OCI-LY3 (cell line): ENCODE measurements at regions not wholly inside any gene's neighbourhood (a gene's known extent, or its start where the extent isn't known, plus 50 kb on each side); places are given as distances from the start of the nearest gene placed in this dataset.

Experiments used
- EZH2phosphoT487 ChIP-seq: fragments of 200-600 bp; shearing (Covaris generic); IDR thresholded peaks from 2 replicates; pipeline ENCODE4 v1.6.1; 2018; ENCODE audit warnings: antibody characterized with exemption, mixed run types, low read depth
- TF ChIP-seq, protein P1 (sequence below): fragments of 200-600, 300-600 bp; sonication (generic); IDR thresholded peaks from 2 replicates; pipeline ENCODE4 v1.5.1; 2014; ENCODE audit warnings: antibody characterized with exemption, low read length, low read depth

DNA sequence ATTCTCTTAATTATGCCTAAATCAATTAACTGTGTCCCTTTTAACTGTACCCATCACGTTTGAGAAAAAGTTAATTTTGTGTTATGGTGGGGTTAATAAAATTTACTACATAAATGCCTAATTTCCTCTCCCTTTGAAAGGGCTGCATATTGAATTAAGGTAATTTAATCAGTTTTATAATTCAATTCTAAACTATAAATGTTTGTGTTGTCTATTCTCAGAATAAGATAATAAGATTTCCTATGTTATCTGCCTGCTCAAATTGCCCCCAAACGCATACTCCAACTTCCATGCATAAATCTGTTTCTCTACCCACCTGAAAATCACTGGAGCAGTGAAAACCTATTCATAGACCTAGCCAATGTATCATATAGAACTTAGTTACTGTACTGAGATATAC lies 1716.1 kb downstream of the SI start:
- TF ChIP-seq EZH2phosphoT487, result no peak
- TF ChIP-seq, protein P1, sequence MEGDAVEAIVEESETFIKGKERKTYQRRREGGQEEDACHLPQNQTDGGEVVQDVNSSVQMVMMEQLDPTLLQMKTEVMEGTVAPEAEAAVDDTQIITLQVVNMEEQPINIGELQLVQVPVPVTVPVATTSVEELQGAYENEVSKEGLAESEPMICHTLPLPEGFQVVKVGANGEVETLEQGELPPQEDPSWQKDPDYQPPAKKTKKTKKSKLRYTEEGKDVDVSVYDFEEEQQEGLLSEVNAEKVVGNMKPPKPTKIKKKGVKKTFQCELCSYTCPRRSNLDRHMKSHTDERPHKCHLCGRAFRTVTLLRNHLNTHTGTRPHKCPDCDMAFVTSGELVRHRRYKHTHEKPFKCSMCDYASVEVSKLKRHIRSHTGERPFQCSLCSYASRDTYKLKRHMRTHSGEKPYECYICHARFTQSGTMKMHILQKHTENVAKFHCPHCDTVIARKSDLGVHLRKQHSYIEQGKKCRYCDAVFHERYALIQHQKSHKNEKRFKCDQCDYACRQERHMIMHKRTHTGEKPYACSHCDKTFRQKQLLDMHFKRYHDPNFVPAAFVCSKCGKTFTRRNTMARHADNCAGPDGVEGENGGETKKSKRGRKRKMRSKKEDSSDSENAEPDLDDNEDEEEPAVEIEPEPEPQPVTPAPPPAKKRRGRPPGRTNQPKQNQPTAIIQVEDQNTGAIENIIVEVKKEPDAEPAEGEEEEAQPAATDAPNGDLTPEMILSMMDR, result no peak
